NB4 (cell line): ENCODE measurements at regions not wholly inside any gene's neighbourhood (a gene's known extent, or its start where the extent isn't known, plus 50 kb on each side); places are given as distances from the start of the nearest gene placed in this dataset.

Experiments used
- DNase-seq: peaks from one replicate; pipeline ENCODE4 v3.0.0; 2010; ENCODE audit warnings: low read depth
- H3K4me3 ChIP-seq: one replicate; pipeline ENCODE4 v1.5.1; 2011; ENCODE audit warnings: mild to moderate bottlenecking, low read depth, low read length, moderate library complexity
- MYC ChIP-seq: IDR thresholded peaks from 2 replicates; pipeline ENCODE4 v1.6.1; 2011; ENCODE audit warnings: low read depth, low read length
- POLR2A ChIP-seq: IDR thresholded peaks from 2 replicates; pipeline ENCODE4 v1.6.1; 2011; ENCODE audit warnings: mild to moderate bottlenecking; ENCODE audit not compliant: insufficient read length; ENCODE audit errors: extremely low read depth
- TF ChIP-seq, protein P1 (sequence below): IDR thresholded peaks from 2 replicates; pipeline ENCODE4 v1.6.1; 2011; ENCODE audit warnings: low read depth, low read length
- TF ChIP-seq, protein P2 (sequence below): IDR thresholded peaks from one replicate; pipeline ENCODE4 v1.5.1; 2012; ENCODE audit warnings: low read depth, low read length

DNA sequence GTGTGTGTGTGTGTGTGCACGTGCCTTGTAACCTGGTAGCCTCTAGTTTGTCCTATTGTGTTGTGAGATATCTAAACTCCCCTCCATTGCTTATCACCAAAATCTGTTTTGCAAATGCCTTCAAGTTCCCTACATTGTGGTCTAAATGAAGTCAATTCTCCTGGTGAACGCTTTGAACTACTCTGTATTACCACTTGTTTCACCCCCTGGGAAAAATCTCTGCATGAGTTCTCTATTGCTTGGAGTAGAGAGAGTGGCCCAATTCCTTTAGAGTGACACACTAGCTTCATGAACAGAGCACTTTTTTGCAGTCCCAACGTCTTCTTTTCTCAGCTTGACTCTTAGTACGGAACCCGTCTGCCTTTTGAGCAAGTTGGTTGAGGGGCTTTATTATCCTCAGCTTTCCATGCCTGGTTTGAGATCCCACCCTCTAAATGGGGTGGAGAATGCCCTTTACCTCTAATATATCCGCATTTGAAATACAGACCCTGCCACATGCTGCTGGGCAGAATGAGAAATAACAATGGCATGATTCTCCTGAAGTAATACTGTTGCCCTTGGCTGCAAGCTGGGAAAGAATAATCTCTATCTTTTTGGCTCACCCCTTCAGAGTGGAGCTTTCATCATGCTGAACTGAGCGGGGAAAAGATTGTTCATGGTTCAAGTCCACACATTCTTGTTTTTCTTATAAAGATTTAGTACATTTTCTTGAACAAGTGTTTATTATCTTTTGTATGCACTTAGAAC, 2545.3 kb downstream of the PCDH9 start:
- DNase-seq: no peak
- TF ChIP-seq POLR2A (no peak), MYC (no peak)
- TF ChIP-seq, protein P1, sequence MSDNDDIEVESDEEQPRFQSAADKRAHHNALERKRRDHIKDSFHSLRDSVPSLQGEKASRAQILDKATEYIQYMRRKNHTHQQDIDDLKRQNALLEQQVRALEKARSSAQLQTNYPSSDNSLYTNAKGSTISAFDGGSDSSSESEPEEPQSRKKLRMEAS: no peak
- TF ChIP-seq, protein P2, sequence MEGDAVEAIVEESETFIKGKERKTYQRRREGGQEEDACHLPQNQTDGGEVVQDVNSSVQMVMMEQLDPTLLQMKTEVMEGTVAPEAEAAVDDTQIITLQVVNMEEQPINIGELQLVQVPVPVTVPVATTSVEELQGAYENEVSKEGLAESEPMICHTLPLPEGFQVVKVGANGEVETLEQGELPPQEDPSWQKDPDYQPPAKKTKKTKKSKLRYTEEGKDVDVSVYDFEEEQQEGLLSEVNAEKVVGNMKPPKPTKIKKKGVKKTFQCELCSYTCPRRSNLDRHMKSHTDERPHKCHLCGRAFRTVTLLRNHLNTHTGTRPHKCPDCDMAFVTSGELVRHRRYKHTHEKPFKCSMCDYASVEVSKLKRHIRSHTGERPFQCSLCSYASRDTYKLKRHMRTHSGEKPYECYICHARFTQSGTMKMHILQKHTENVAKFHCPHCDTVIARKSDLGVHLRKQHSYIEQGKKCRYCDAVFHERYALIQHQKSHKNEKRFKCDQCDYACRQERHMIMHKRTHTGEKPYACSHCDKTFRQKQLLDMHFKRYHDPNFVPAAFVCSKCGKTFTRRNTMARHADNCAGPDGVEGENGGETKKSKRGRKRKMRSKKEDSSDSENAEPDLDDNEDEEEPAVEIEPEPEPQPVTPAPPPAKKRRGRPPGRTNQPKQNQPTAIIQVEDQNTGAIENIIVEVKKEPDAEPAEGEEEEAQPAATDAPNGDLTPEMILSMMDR: no peak
- H3K4me3 ChIP-seq: no peak overlapping the region

DNA sequence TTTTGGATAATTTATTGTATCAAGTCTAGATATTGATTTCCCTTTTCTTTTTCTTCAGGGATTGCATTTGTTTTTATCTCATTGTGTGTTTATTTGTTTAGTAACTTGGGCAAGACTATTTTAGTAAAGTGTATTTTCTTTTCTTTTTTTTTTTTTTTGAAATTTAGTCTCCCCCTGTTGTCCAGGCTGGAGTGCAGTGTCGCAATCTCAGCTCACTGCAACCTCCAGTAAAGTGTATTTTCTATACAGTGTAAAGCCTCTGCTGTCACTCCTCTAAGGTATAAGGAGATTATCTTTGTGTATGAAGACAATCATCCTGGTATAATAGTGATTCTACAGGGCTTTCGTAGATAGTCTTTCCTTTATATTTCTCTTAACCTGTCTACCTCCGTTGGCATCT, 2546.0 kb downstream of the PCDH9 start:
- H3K4me3 ChIP-seq: no peak overlapping the region
- DNase-seq: no peak
- no peak for TF ChIP-seq POLR2A
- TF ChIP-seq, protein P1: no peak
- TF ChIP-seq, protein P2: no peak
- TF ChIP-seq MYC: no peak

DNA sequence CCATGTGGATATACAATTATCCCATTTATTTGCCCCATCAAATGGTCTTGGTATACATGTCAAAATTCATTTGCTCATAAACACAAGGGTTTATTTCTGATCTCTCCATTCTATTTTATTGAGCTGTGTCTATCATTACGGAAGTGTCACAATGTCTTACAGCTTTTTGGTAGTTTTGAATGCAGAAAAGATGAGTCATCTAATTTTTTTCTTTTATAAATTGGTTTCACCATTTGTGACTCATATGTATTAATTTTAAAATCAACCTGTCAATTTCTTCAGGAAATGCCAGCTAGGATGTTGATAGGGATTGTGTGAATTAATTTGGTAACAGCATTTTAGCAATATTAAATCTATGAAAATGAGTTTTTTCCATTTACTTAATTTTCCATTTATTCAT, 2549.4 kb downstream of the PCDH9 start:
- TF ChIP-seq, protein P1: no peak
- TF ChIP-seq MYC (no peak), POLR2A (no peak)
- TF ChIP-seq, protein P2: no peak
- H3K4me3 ChIP-seq: no peak overlapping the region
- DNase-seq: no peak

GRCh38 chr13:64675255-64675892, 2554.8 kb downstream of the PCDH9 start:
- no peak overlapping the region for H3K4me3 ChIP-seq

DNA sequence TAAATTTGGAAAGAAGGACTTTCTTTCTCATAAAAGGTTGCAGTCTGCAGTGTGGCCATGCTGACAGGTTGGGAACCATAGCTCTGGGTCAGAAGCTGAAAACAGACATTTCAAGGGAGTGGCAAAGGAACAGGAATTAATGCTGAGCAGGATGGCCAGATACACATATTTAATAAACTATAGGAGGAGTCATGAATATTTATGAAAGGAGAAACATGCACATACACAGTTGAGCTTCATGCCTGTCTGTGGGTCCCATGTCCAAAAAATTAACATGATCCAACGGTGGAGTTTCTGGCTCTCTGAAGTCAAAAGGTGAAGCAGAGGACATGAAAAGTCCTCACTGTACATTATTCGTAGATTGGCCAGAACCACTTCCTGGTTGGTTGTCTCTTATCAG, 2556.0 kb downstream of the PCDH9 start:
- TF ChIP-seq, protein P2: no peak
- TF ChIP-seq, protein P1: no peak
- TF ChIP-seq MYC (no peak), POLR2A (no peak)
- H3K4me3 ChIP-seq: no peak overlapping the region
- DNase-seq: no peak

More at GRCh38 chr13:64675255-64675892, 2554.8 kb downstream of the PCDH9 start:
- TF ChIP-seq POLR2A (no peak), MYC (no peak)
- TF ChIP-seq, protein P1: no peak
- TF ChIP-seq, protein P2: no peak
- no peak for DNase-seq
